Activated naive CD4-positive, alpha-beta T cell treated with anti-CD3 and anti-CD28 coated beads, Interleukin-2, amount 50 U/mL, for 72 hours (primary cell): ENCODE measurements at regions not wholly inside any gene's neighbourhood (a gene's known extent, or its start where the extent isn't known, plus 50 kb on each side); places are given as distances from the start of the nearest gene placed in this dataset.
"Not testable (repeated sequence)": the region's sequence is repeated elsewhere in the genome, so short reads cannot be mapped to it uniquely, and the experiment has no call there.

ENCODE experiments used
- ATAC-seq, 2 donors: fragments of 150-1000 bp; cut with Tn5 transposase; 2 replicates each; pipeline ENCODE4 v1.10.0; 2021; ENCODE audit warnings: mild to moderate bottlenecking in 2 of 2, moderate library complexity in 2 of 2
- DNase-seq, 2 donors: peaks; one replicate each; pipeline ENCODE4 v3.0.0; 2021 to 2022; ENCODE audit warnings: low spot score in 2 of 2
- H3K27ac Mint-ChIP-seq, 2 donors: one replicate each; pipeline ENCODE4 v1.8.0; 2022; ENCODE audit warnings: mild to moderate bottlenecking in 2 of 2, mixed read lengths in 2 of 2
- H3K36me3 Mint-ChIP-seq, 2 donors: one replicate each; pipeline ENCODE4 v1.8.0; 2022; ENCODE audit warnings: mixed read lengths in 2 of 2
- H3K9me3 Mint-ChIP-seq, 2 donors: one replicate each; pipeline ENCODE4 v1.8.0; 2022; ENCODE audit warnings: mixed read lengths in 2 of 2

DNA sequence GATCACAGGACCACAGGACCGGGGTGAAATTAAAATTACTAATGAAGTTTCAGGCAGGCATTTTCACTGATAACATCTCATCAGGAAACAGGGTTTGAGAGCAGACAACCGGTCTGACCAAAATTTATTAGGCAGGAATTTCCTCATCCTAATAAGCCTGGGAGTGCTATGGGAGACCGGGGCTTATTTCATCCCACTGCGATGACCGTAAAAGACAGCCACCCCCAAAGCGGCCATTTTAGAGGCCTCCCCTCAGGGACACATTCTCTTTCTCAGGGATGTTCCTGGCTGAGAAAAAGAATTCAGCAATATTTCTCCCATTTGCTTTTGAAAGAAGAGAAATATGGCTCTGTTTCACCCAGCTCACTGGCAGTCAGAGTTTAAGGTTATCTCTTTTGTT is 197.2 kb upstream of the MYLIP start:
- not testable (repeated sequence) for ATAC-seq, DNase-seq, H3K27ac Mint-ChIP-seq
- Mint-ChIP-seq H3K9me3 (peaks cover 11 to 15% of the 10 kb centered on the region in 2 donors), H3K36me3 (peaks cover 10 to 22% of the 10 kb centered on the region in 2 donors)

DNA sequence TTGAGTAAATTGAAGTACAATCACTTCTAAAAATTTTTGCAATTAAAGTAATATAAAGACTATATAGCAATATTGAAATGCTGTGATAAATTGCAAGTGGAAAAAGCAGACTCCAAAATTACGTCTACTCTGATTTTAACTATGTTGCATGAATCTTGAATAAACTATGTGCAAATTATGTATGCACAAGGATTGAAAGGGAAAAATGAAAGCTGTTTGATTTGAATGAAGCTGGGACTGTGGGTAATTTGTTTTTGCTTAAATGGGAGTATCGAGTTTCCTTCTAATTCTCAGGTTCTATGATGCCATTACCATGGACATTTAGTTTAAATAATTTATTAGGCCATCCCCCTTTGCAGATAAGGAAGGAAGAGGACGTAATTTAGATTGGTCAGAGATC is 198.7 kb upstream of the MYLIP start:
- H3K27ac Mint-ChIP-seq, result no peak overlapping the region
- no peak for ATAC-seq
- H3K36me3 Mint-ChIP-seq, result peaks cover 10 to 27% of the 10 kb centered on the region in 2 donors
- H3K9me3 Mint-ChIP-seq, result peaks cover 15 to 18% of the 10 kb centered on the region in 2 donors
- no peak for DNase-seq

DNA sequence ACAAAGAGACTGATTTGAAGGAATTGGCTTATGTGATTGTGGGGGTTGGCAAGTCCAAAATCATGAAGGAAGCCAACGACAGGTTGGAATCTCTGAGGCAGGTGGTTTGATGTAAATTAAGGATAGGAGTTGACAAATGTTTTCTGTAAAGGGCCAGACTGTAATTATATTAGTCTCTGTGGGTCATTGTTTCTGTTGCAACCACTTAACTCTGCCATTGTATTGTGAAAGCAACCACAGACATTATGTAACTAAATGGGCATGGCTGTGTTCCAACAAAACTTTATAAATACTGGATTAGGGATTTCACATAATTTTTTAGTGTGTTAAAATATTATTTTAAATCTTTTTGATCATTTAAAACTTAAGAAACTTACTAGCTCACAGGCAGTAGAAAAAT is 199.2 kb upstream of the MYLIP start:
- Mint-ChIP-seq H3K9me3 (peaks cover 15 to 18% of the 10 kb centered on the region in 2 donors), H3K27ac (no peak overlapping the region), H3K36me3 (peaks cover 10 to 27% of the 10 kb centered on the region in 2 donors)
- ATAC-seq (no peak), DNase-seq (no peak)

DNA sequence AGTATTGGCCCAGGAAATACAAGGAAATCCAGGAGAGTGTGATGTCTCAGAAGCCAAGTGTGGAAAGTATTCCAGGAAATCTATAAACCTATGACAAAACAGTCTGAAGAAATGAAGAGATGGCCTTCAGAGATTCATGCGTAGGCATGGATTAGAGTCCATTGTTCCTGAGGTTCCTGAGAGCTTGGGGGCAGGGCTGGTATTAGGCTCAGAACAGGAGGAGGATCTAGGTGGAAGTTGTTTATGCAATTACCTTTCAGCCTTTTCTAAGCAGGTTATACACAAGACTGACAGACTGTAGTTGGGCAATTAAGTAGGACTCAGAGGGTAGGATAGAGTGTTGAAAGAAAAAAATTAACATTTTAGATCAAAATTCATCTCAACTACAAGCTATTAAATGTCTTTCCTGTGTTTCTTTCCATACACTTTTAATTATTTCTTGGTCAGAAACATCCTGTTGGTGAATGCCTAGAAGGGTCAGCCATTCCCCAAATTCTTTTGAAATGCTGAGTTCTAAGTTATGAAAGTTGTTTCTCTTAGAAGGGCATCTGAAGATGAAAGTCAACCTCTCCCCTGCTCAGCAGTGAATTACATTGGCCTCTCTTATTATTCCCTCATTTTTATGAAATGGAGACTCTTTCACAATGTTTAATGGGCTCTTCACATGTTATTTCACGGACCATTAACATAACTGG is 201.2 kb upstream of the MYLIP start:
- Mint-ChIP-seq H3K36me3 (peaks cover 10 to 27% of the 10 kb centered on the region in 2 donors), H3K9me3 (peaks cover 19 to 21% of the 10 kb centered on the region in 2 donors), H3K27ac (no peak overlapping the region)
- no peak for ATAC-seq
- no peak for DNase-seq

DNA sequence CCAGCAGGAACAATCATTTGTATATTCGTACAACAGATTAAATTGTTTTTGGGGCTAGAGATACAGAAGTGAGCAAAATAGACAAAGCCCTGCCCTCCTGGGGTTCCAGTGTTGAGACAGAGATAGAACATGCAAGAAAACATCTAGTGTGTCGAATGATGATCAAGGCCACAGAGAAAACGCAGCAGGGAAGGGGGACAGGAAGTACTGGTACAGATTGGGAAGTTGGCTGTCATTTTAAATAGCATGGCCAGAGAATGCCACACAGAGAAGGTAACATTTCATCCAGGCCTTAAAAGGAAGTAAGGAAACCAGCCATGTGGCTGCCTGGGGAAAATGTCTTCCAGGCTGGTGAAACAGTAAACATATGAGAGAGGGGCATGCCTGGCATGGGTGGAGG is 202.6 kb upstream of the MYLIP start:
- Mint-ChIP-seq H3K27ac (no peak overlapping the region), H3K9me3 (peaks cover 16 to 18% of the 10 kb centered on the region in 2 donors), H3K36me3 (peaks cover 6 to 18% of the 10 kb centered on the region in 2 donors)
- no peak for ATAC-seq
- DNase-seq, result no peak

DNA sequence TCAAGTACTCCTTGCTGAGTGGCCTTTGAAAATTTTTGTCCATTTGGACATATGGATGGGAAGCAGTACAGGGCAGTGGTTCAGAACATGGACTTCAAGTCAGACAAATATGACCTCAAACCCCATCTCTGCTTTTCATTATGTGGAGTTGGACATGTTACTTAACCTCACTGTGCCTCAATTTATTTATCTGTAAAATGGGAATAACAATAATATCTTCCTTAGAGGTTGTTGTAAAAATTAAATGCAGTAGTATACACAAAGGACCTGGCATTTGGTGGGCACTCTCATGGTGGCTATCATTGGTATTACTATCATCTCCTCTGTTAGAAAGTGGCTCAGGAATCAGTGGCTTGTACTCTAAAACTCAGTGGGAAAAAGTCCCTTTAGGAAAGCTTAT is 204.0 kb upstream of the MYLIP start:
- no peak for ATAC-seq
- Mint-ChIP-seq H3K36me3 (peaks cover 0 to 5% of the 10 kb centered on the region in 2 donors), H3K27ac (no peak overlapping the region), H3K9me3 (peaks cover 7 to 15% of the 10 kb centered on the region in 2 donors)
- no peak for DNase-seq

DNA sequence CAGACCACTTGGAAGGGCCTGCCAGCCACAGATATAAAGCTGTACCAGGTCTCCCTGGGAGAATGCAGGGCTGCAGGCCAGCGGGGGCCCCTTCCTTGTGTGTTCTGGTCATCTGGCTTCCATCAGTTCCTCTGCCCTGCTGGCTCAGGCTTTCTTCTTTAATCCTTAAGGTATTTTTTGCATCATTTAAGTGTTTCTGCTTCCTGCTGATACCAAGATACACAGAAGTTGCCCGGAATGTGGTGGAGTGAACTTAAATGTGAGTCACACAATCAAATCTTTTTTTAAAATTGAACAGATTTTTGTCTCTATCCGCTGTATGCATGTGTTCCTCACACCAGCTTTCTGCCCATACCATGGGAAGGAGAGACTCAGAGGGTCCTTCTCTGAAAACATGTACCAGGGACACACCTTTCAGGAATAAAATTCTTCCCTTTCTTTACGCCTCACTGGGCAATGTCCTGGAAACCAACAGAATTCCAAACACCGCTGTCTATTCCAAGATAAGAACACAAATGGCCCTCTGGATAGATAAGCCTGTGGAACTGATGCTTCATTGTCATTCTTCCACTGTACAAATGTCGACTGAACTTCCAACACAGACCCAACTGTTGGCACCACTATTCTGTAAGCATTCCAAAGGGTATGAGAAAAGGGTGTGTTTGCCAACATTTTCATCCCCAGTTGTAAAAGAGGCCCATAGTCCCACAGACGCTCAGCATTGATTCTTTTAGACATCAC is 206.2 kb upstream of the MYLIP start:
- ATAC-seq (no peak), DNase-seq (no peak)
- Mint-ChIP-seq H3K36me3 (peaks cover 0 to 5% of the 10 kb centered on the region in 2 donors), H3K27ac (no peak overlapping the region), H3K9me3 (peaks cover 3 to 15% of the 10 kb centered on the region in 2 donors)

DNA sequence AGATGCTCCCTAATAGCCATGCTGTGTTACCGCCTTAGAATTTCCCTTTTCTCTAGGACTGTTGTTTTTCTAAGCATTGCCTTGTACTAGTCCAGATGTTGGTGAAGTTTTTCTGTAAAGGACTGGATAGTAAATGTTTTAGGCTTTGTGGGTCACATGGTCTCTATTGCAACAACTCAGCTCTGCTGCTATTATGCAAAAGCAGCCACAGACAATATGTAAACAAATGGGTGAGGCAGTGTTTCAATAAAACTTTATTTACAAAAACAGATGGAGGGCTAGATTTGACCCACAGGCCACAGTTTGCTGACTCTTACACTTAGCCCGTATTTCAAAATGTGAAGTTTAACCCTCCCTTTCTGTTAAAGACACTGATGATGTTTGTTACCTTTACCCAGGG is 207.6 kb upstream of the MYLIP start:
- Mint-ChIP-seq H3K36me3 (peaks cover 0 to 3% of the 10 kb centered on the region in 2 donors), H3K9me3 (peaks cover 3 to 6% of the 10 kb centered on the region in 2 donors), H3K27ac (no peak overlapping the region)
- ATAC-seq (no peak), DNase-seq (no peak)

DNA sequence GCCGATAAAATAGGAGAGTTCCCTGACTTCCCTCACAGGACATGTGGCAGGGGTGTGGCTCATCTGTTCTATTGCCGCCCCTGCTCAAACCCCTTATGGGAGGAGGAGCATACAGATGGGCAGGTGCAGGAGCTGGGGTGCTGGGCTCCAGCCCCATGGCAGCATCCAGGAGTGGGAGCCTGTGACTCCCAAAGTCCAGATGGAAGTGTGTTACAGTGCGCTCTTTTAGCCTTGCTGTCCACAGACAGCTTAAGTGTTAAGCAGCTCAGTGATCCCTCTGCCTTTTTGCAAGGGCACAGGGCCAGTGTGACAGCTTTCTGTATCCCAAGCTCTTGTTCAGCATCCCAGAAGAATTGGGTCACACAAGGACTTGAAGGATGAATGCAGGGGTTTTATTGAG is 212.3 kb upstream of the MYLIP start:
- no peak for DNase-seq
- peaks cover 0 to 12% of the 10 kb centered on the region in 2 donors for H3K36me3 Mint-ChIP-seq
- no peak for ATAC-seq
- peaks cover 0 to 4% of the 10 kb centered on the region in 2 donors for H3K9me3 Mint-ChIP-seq
- no peak overlapping the region for H3K27ac Mint-ChIP-seq

DNA sequence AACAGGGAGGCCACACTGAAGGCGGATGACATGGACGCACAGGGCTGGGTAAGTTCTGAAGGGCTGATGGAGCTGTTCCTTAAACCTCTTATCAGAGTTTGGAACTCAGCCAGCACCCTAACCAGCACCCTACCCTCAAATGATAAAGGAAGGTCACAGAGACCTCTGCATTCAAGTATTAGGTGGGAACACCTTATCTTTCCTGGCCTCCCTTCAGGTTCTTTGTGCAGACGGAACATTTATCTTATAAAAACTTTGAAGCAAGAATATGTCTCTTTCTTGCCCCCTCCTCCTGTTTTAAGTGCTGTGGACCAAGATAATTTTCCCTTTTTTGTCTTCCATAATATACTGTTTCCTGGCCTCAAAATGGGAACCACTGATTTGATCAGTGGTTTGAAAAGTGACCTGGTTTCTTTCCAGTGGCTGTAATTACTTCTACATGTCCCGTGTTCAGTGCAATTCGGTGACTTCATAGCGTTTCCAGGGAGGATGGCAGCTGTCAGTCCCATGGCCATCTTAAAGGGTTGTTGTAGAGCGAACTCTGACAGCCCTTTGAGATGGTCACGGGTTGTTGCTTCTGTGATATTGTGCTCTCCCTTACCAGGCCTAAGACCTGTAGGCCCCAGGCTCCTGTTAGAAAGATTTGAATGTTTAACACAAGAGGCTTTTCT is 213.2 kb upstream of the MYLIP start:
- Mint-ChIP-seq H3K9me3 (peaks cover 0 to 4% of the 10 kb centered on the region in 2 donors), H3K36me3 (peaks cover 0 to 12% of the 10 kb centered on the region in 2 donors), H3K27ac (no peak overlapping the region)
- no peak for ATAC-seq
- no peak for DNase-seq

DNA sequence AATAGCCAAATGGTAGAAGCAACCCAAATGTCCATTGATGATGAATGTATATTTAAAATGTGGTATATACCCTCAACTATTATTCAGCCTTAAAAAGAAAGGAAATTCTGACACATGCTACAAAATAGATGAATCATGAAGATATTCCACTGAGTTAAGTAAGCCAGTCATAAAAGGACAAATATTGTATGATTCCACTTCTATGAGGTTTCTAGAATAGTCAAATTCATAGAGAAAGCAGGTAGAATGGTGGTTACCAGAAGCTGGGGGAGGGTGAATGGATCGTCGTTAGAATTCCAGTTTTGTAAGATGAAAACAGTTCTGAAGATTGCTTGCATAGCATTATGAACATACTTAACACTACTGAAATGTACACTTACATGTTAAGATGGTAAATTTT is 214.3 kb upstream of the MYLIP start:
- H3K36me3 Mint-ChIP-seq, result peaks cover 0 to 12% of the 10 kb centered on the region in 2 donors
- H3K9me3 Mint-ChIP-seq, result peaks cover 0 to 4% of the 10 kb centered on the region in 2 donors
- peak in 1 of 2 donors; percentile 20 for DNase-seq
- H3K27ac Mint-ChIP-seq, result peak overlapping the region in 1 of 2 donors; percentile 72
- ATAC-seq, result peak; percentile 74 to 86

DNA sequence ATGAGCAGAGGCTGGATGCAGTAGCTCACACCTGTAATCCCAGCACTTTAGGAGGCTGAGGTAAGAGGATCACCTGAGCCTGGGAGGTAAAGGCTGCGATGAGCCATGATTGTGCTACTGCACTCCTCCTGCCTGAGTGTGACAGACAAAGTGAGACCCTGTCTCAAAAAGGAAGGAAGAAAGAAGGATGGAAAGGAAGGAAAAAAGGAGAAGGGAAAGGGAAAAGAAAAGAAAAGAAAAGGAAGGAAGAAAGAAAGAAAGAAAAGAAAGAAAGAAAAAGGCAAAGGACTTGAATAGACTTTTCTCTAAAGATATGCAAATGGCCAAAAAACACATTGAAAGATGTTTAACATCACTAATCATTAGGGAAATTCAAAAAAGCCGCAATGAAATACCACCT is 215.3 kb upstream of the MYLIP start:
- peaks cover 0 to 12% of the 10 kb centered on the region in 2 donors for H3K36me3 Mint-ChIP-seq
- DNase-seq, result no peak
- no peak for ATAC-seq
- H3K9me3 Mint-ChIP-seq, result peaks cover 0 to 4% of the 10 kb centered on the region in 2 donors
- H3K27ac Mint-ChIP-seq, result peak overlapping the region in 1 of 2 donors; percentile 91

DNA sequence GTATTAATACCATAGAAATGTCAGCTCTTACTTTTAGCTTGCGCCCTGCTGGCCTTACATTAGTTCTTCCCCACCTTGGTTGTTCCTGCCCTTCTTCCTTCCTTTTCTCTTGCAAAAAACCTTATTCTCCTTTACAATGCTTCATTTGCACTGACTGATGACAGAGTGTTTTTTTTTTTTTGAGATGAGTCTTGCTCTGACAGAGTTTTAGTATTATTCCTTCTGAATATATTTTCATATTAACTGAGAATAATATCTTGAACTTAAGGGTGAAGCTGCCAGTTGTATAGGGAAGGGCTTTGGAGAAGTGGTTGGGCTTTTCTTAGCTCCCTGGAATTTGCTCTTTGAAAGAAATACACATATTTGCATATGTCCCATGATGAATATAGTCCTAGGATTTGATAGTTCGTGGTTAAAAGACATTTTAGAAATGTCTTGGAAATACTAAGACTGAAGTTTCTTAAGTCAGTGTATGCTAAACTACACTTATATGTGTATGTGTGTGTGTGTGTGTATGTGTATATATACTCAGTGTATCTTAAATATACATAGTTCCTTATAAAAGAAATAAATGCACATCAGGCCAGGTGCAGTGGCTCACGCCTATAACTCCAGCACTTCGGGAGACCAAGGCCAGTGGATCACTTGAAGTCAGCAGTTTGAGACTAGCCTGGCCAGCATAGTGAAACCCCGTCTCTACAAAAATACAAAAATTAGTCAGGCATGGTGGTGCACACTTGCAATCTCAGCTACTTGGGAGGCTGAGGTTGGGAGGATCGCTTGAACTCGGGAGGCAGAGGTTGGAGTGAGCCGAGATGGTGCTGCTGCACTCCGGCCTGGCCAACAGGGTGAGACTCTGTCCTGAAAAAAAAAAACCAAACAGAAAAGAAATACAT is 216.1 kb upstream of the MYLIP start:
- ATAC-seq, result no peak
- Mint-ChIP-seq H3K9me3 (peaks cover 0 to 4% of the 10 kb centered on the region in 2 donors), H3K36me3 (peaks cover 0 to 12% of the 10 kb centered on the region in 2 donors), H3K27ac (no peak overlapping the region)
- no peak for DNase-seq

DNA sequence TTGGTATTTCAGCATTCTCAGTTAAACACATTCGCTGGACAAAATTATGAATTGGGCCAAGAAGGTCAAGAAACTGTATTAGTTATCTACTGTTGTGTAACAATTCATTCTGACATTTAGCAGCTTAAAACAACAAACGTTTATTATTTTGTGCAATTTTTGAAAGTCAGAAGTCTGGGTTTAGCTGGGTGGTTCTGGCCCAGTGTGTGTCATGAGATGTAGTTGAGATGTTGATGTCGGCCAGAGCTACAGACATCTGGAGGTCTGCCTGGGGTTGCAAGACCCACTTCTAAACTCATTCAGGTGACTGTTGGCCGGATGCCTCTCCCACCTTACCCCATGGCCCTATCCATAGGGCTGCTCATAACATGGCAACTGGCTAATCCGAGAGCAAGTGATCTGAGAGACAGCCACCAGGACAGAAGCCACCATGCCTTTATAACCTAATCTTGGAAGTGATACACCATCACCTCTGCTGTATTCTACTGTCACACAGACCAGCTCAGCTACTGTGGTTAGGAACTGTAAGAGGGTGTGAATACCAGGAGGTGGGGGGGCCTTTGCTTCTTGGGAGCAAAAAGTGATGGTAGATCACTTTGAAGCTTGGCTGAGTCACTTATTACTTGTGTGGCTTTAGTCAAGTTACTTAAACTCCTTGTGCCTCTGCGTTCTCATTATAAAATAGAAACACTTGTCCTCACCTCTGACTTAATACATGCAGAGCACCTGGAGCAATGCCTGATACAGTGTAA is 217.0 kb upstream of the MYLIP start:
- ATAC-seq (peak; percentile 69 to 88), DNase-seq (peak in 1 of 2 donors; percentile 57)
- Mint-ChIP-seq H3K27ac (no peak overlapping the region), H3K9me3 (peaks cover 0 to 4% of the 10 kb centered on the region in 2 donors), H3K36me3 (peaks cover 0 to 12% of the 10 kb centered on the region in 2 donors)

DNA sequence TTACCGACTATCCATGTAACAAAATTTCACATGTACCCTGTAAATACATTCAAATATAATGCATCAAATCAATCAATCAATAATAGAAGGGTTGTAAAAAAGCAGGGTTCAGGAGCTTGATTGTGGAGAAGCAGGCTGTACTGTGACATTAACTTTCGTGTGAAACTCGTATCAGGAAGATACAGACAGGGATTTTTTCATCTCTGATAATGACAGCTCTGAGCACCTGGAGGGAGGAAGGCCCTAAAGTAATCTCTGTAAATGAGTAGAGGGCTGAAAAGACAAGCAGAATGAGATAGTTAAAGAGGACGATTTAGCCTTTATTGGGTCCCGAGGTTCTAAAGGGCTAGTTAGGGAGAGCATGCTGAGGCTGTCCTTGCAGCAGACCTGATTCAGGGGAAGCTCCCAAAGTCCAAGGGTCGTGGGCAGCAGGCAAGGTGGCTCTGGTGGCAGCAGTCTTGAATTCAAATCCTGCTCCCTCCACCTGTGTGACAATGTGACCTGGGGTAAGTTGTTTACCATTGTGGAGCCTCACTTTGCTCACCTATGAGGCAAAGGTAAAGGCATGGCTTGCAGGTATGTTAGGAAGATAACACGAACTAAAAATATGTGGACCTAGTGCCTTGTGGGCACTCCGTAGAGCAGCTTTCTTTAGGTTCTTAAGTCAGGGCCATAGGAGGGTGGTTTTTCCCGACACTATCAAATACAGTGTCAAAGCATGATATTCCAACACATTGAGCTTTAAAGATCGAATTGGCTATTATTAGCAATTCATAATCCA is 219.4 kb upstream of the MYLIP start:
- H3K9me3 Mint-ChIP-seq, result peaks cover 0 to 4% of the 10 kb centered on the region in 2 donors
- DNase-seq (no peak), ATAC-seq (no peak)
- H3K36me3 Mint-ChIP-seq, result peaks cover 0 to 6% of the 10 kb centered on the region in 2 donors
- H3K27ac Mint-ChIP-seq, result no peak overlapping the region
